ENCODE measurements at regions not wholly inside any gene's neighbourhood (a gene's known extent, or its start where the extent isn't known, plus 50 kb on each side); places are given as distances from the start of the nearest gene placed in this dataset.

GRCh38 chr16:62586128-62586862 is 550.1 kb upstream of the CDH8 start:
- TF ChIP-seq REST (IDR thresholded peaks at IDR 0.05; ENCODE audit: low read depth), result no peak
- TF ChIP-seq CEBPB (IDR thresholded peaks at IDR 0.05), result no peak
- no peak for TF ChIP-seq CREB1 (IDR thresholded peaks at IDR 0.05; ENCODE audit: low read depth)
- no peak for TF ChIP-seq EGR1 (IDR thresholded peaks at IDR 0.05)
- no peak for TF ChIP-seq MAX (IDR thresholded peaks at IDR 0.05)
- no peak for TF ChIP-seq TEAD4 (IDR thresholded peaks at IDR 0.05)
- TF ChIP-seq FOXM1 (IDR thresholded peaks at IDR 0.05; ENCODE audit: borderline replicate concordance, low read depth), result no peak
- no peak for TF ChIP-seq USF1 (IDR thresholded peaks at IDR 0.05)
- no peak for TF ChIP-seq EP300 (IDR thresholded peaks at IDR 0.05; ENCODE audit: borderline replicate concordance)

- TF ChIP-seq ZBTB7A (IDR thresholded peaks at IDR 0.05; ENCODE audit: low read depth) (no peak), FOXM1 (IDR thresholded peaks at IDR 0.05; ENCODE audit: borderline replicate concordance, low read depth) (no peak), TCF12 (IDR thresholded peaks at IDR 0.05; ENCODE audit: low read depth) (no peak), CEBPB (IDR thresholded peaks at IDR 0.05) (no peak), CREB1 (IDR thresholded peaks at IDR 0.05; ENCODE audit: low read depth) (no peak), YY1 (IDR thresholded peaks at IDR 0.05; ENCODE audit: low read depth) (no peak), REST (IDR thresholded peaks at IDR 0.05; ENCODE audit: low read depth) (no peak), NFIC (IDR thresholded peaks at IDR 0.05) (no peak), TAF1 (IDR thresholded peaks at IDR 0.05; ENCODE audit: low read depth) (no peak), RAD21 (IDR thresholded peaks at IDR 0.05; ENCODE audit: low read depth) (no peak), MAX (IDR thresholded peaks at IDR 0.05) (no peak), TEAD4 (IDR thresholded peaks at IDR 0.05) (no peak), EGR1 (IDR thresholded peaks at IDR 0.05) (no peak), EP300 (IDR thresholded peaks at IDR 0.05; ENCODE audit: borderline replicate concordance) (no peak), USF1 (IDR thresholded peaks at IDR 0.05) (no peak)
Measured at GRCh38 chr16:62585041-62585545, 548.9 kb upstream of the CDH8 start.

GRCh38 chr16:62583414-62583813 is 547.2 kb upstream of the CDH8 start:
- TF ChIP-seq TAF1 (IDR thresholded peaks at IDR 0.05; ENCODE audit: low read depth) (no peak), CREB1 (IDR thresholded peaks at IDR 0.05; ENCODE audit: low read depth) (no peak), EGR1 (IDR thresholded peaks at IDR 0.05) (no peak), EP300 (IDR thresholded peaks at IDR 0.05; ENCODE audit: borderline replicate concordance) (no peak), REST (IDR thresholded peaks at IDR 0.05; ENCODE audit: low read depth) (no peak), TEAD4 (IDR thresholded peaks at IDR 0.05) (no peak), ZBTB7A (IDR thresholded peaks at IDR 0.05; ENCODE audit: low read depth) (no peak), MAX (IDR thresholded peaks at IDR 0.05) (no peak), NFIC (IDR thresholded peaks at IDR 0.05) (no peak), CEBPB (IDR thresholded peaks at IDR 0.05) (no peak), RAD21 (IDR thresholded peaks at IDR 0.05; ENCODE audit: low read depth) (no peak), USF1 (IDR thresholded peaks at IDR 0.05) (no peak), TCF12 (IDR thresholded peaks at IDR 0.05; ENCODE audit: low read depth) (no peak), FOXM1 (IDR thresholded peaks at IDR 0.05; ENCODE audit: borderline replicate concordance, low read depth) (no peak), YY1 (IDR thresholded peaks at IDR 0.05; ENCODE audit: low read depth) (no peak)
